C4-2B (cell line): ENCODE measurements at regions not wholly inside any gene's neighbourhood (a gene's known extent, or its start where the extent isn't known, plus 50 kb on each side); places are given as distances from the start of the nearest gene placed in this dataset.

Experiments
- CTCF ChIP-seq: fragments of 450-650 bp; conservative IDR thresholded peaks from 2 replicates; pipeline ENCODE4 v1.5.1; 2017; ENCODE audit warnings: mild to moderate bottlenecking
- ZFX ChIP-seq: fragments of 450-650 bp; IDR thresholded peaks from 2 replicates; pipeline ENCODE4 v1.6.1; 2017

GRCh38 chr5:108688485-108688884, 59.2 kb upstream of the FER start:
- TF ChIP-seq CTCF (no peak), ZFX (no peak)
